Loucy (cell line): ENCODE measurements at regions not wholly inside any gene's neighbourhood (a gene's known extent, or its start where the extent isn't known, plus 50 kb on each side); places are given as distances from the start of the nearest gene placed in this dataset.

Experiments
- H2AFZ ChIP-seq: fragments of 200-600 bp; sonication (generic); 2 replicates; pipeline ENCODE4 v1.6.0; 2016; ENCODE audit warnings: antibody characterized with exemption, mild to moderate bottlenecking, low read length, moderate library complexity
- H3F3A ChIP-seq: fragments of 200-600 bp; 2 replicates; pipeline ENCODE4 v1.6.0; 2016; ENCODE audit warnings: antibody characterized with exemption, low read depth, mild to moderate bottlenecking
- H3K27me3 ChIP-seq: fragments of 200-600 bp; sonication (generic); 2 replicates; pipeline ENCODE4 v1.6.1; 2014; ENCODE audit warnings: low read length, mild to moderate bottlenecking; ENCODE audit not compliant: insufficient read depth, poor library complexity, severe bottlenecking
- H3K36me3 ChIP-seq: fragments of 200-600 bp; sonication (generic); 2 replicates; pipeline ENCODE4 v1.6.1; 2016; ENCODE audit warnings: low read length; ENCODE audit not compliant: insufficient read depth
- H3K4me1 ChIP-seq: fragments of 200-600 bp; sonication (generic); 2 replicates; pipeline ENCODE4 v1.5.1; 2014; ENCODE audit warnings: low read length, mild to moderate bottlenecking; ENCODE audit not compliant: insufficient read depth, poor library complexity, severe bottlenecking
- H3K4me2 ChIP-seq: fragments of 200-600 bp; sonication (generic); 2 replicates; pipeline ENCODE4 v1.6.0; 2014; ENCODE audit warnings: antibody characterized with exemption, low read length, low read depth, mild to moderate bottlenecking; ENCODE audit not compliant: poor library complexity, severe bottlenecking
- H3K4me3 ChIP-seq: fragments of 200-600 bp; sonication (generic); 2 replicates; pipeline ENCODE4 v1.5.1; 2014; ENCODE audit warnings: low read length, mild to moderate bottlenecking, mixed read lengths; ENCODE audit not compliant: poor library complexity, severe bottlenecking
- H3K79me2 ChIP-seq: fragments of 200-600 bp; sonication (generic); 2 replicates; pipeline ENCODE4 v1.6.1; 2014; ENCODE audit warnings: low read length; ENCODE audit not compliant: insufficient read depth
- H3K9ac ChIP-seq: fragments of 200-600 bp; sonication (generic); 2 replicates; pipeline ENCODE4 v1.6.0; 2014; ENCODE audit warnings: mild to moderate bottlenecking, low read depth, low read length, moderate library complexity; ENCODE audit not compliant: poor library complexity, severe bottlenecking
- H3K9me2 ChIP-seq: fragments of 200-600 bp; sonication (generic); replicated peaks from 2 replicates; pipeline ENCODE4 v1.6.1; 2016; ENCODE audit warnings: low read depth, low read length, mixed read lengths
- H3K9me3 ChIP-seq: fragments of 200-600 bp; sonication (generic); 2 replicates; pipeline ENCODE4 v1.6.1; 2014; ENCODE audit warnings: mild to moderate bottlenecking, antibody characterized with exemption, low read length, low read depth; ENCODE audit not compliant: insufficient read depth
- H4K20me1 ChIP-seq: fragments of 200-600 bp; sonication (generic); 2 replicates; pipeline ENCODE4 v1.6.0; 2014; ENCODE audit warnings: antibody characterized with exemption, low read length, mild to moderate bottlenecking; ENCODE audit not compliant: insufficient read depth, poor library complexity, severe bottlenecking
- EZH2phosphoT487 ChIP-seq: fragments of 200-600 bp; IDR thresholded peaks from 2 replicates; pipeline ENCODE4 v1.6.1; 2018; ENCODE audit warnings: antibody characterized with exemption, mild to moderate bottlenecking, moderate library complexity, borderline replicate concordance
- TF ChIP-seq, protein P1 (sequence below): fragments of 200-600 bp; sonication (generic); conservative IDR thresholded peaks from 2 replicates; pipeline ENCODE4 v1.5.1; 2014; ENCODE audit warnings: mild to moderate bottlenecking, antibody characterized with exemption, low read length

DNA sequence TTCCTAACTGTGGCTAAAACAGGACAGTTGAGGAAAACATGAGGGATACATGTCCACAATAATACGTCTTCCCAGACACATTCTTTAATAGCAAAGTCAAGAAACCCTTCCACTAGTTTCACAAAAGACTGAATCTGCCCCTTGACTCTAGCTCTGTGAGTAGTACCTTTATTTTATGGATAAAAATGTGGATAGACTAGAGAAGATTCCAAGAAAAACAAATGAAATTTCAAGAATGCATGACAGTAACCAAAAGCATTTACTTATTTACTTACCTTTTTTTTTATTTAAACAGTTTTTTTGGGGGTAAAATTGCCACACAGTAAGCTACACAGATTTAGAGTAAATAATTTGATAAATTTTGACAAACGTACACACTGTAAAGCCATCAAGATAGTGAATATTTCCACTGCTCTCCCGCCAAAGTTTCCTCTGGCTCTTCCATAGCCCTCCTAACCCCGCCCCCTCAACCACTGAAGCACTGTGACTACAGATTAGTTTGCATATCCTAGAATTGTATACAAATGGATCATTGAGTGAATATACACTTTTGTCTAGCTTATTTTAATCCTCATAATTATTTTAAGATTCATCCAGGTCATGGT, 420.4 kb upstream of the ZMIZ1 start:
- Histone ChIP-seq H3F3A (no peaks in the 10 kb centered on the region), H3K27me3 (no peaks in the 10 kb centered on the region), H3K9me3 (no peaks in the 10 kb centered on the region), H3K4me1 (no peaks in the 10 kb centered on the region), H3K9me2 (no peaks in the 10 kb centered on the region), H3K36me3 (no peaks in the 10 kb centered on the region), H3K4me2 (no peak overlapping the region), H2AFZ (no peak overlapping the region), H3K4me3 (no peak overlapping the region), H3K9ac (no peak overlapping the region), H4K20me1 (no peaks in the 10 kb centered on the region), H3K79me2 (no peaks in the 10 kb centered on the region)
- TF ChIP-seq EZH2phosphoT487 = no peak
- TF ChIP-seq, protein P1, sequence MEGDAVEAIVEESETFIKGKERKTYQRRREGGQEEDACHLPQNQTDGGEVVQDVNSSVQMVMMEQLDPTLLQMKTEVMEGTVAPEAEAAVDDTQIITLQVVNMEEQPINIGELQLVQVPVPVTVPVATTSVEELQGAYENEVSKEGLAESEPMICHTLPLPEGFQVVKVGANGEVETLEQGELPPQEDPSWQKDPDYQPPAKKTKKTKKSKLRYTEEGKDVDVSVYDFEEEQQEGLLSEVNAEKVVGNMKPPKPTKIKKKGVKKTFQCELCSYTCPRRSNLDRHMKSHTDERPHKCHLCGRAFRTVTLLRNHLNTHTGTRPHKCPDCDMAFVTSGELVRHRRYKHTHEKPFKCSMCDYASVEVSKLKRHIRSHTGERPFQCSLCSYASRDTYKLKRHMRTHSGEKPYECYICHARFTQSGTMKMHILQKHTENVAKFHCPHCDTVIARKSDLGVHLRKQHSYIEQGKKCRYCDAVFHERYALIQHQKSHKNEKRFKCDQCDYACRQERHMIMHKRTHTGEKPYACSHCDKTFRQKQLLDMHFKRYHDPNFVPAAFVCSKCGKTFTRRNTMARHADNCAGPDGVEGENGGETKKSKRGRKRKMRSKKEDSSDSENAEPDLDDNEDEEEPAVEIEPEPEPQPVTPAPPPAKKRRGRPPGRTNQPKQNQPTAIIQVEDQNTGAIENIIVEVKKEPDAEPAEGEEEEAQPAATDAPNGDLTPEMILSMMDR = no peak

DNA sequence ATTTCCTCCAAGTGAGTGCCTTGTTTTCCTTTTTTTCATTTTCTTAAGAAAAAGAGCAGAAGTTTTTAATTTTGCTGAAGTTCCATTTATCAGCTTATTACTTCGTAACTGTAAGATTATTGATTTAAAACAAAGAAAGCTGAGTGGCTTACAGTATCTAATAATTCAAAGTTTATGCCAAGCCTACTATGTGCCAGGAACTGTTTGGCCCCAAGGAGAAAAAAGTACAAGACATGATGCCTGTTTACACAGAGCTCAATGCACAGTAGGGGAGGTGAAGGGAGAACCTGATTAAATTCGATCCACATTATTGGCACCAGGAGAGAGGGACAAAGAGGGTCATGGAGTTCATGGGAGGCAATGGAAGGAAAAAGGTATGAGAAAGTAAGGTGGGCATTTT, 419.3 kb upstream of the ZMIZ1 start:
- H4K20me1 ChIP-seq = no peaks in the 10 kb centered on the region
- no peak overlapping the region for H2AFZ ChIP-seq
- no peaks in the 10 kb centered on the region for H3K27me3 ChIP-seq
- no peaks in the 10 kb centered on the region for H3F3A ChIP-seq
- TF ChIP-seq EZH2phosphoT487 = no peak
- TF ChIP-seq, protein P1 = no peak
- H3K9ac ChIP-seq = no peak overlapping the region
- H3K9me3 ChIP-seq = no peaks in the 10 kb centered on the region
- H3K36me3 ChIP-seq = no peaks in the 10 kb centered on the region
- H3K4me2 ChIP-seq = no peak overlapping the region
- H3K4me1 ChIP-seq = no peaks in the 10 kb centered on the region
- H3K4me3 ChIP-seq = no peak overlapping the region
- no peaks in the 10 kb centered on the region for H3K79me2 ChIP-seq
- no peaks in the 10 kb centered on the region for H3K9me2 ChIP-seq

DNA sequence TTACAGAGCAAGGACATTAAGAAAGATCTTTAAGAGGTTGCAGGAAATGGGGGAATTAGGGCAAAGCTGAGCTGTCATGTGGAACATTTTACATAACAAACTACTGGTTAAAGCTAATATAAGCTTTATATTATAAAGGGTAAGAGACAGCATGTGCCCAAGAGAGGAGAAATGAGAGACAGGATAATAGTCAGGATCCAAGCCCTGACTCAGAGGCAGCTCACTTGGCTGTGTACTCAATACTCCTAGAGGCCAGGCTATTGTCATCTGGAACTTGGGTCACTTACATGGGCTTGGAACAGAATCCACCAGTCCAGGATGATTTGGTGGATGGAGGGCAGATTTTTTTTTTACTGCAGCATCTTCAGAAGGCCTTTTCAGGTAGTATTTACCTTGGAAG, 418.6 kb upstream of the ZMIZ1 start:
- Histone ChIP-seq H2AFZ (no peak overlapping the region), H3K36me3 (no peaks in the 10 kb centered on the region), H3K9me3 (no peaks in the 10 kb centered on the region), H3F3A (no peaks in the 10 kb centered on the region), H3K4me1 (no peaks in the 10 kb centered on the region), H3K9ac (no peak overlapping the region), H3K27me3 (no peaks in the 10 kb centered on the region), H3K79me2 (no peaks in the 10 kb centered on the region), H4K20me1 (no peaks in the 10 kb centered on the region), H3K4me2 (no peak overlapping the region), H3K9me2 (no peaks in the 10 kb centered on the region), H3K4me3 (no peak overlapping the region)
- TF ChIP-seq EZH2phosphoT487 = no peak
- TF ChIP-seq, protein P1 = no peak
